Parathyroid adenoma (tissue), 2 donors: ENCODE measurements at regions not wholly inside any gene's neighbourhood (a gene's known extent, or its start where the extent isn't known, plus 50 kb on each side); places are given as distances from the start of the nearest gene placed in this dataset.

Experiments used
- H2AFZ ChIP-seq: fragments of 300-600 bp; sonication (generic); one replicate; pipeline ENCODE4 v1.7.0; 2017; ENCODE audit warnings: antibody characterized with exemption, mild to moderate bottlenecking
- H3K27ac ChIP-seq: fragments of 300-600 bp; sonication (generic); one replicate; pipeline ENCODE4 v1.7.0; 2017
- H3K27me3 ChIP-seq: fragments of 300-600 bp; sonication (generic); one replicate; pipeline ENCODE4 v1.7.0; 2017; ENCODE audit warnings: low read length; ENCODE audit not compliant: control insufficient read depth, insufficient read depth
- H3K36me3 ChIP-seq: fragments of 300-600 bp; sonication (generic); one replicate; pipeline ENCODE4 v1.7.0; 2017; ENCODE audit warnings: low read length; ENCODE audit not compliant: control insufficient read depth, insufficient read depth
- H3K4me1 ChIP-seq: fragments of 300-600 bp; sonication (generic); one replicate; pipeline ENCODE4 v1.7.0; 2017; ENCODE audit warnings: control low read depth
- H3K4me2 ChIP-seq: fragments of 300-600 bp; sonication (generic); one replicate; pipeline ENCODE4 v1.7.0; 2017; ENCODE audit warnings: low read length
- H3K4me3 ChIP-seq: fragments of 300-600 bp; sonication (generic); one replicate; pipeline ENCODE4 v1.7.0; 2017; ENCODE audit warnings: low read depth, low read length
- H3K79me2 ChIP-seq: fragments of 300-600 bp; sonication (generic); one replicate; pipeline ENCODE4 v1.7.0; 2017; ENCODE audit warnings: control low read depth
- H3K9ac ChIP-seq: fragments of 300-600 bp; sonication (generic); one replicate; pipeline ENCODE4 v1.7.0; 2017; ENCODE audit warnings: mild to moderate bottlenecking
- H3K9me3 ChIP-seq: fragments of 300-600 bp; sonication (generic); one replicate; pipeline ENCODE4 v1.7.0; 2017; ENCODE audit warnings: low read length; ENCODE audit not compliant: control insufficient read depth
- TF ChIP-seq, protein P1 (sequence below): fragments of 300-600 bp; sonication (generic); IDR thresholded peaks from one replicate; pipeline ENCODE4 v1.7.0; 2017; ENCODE audit warnings: antibody characterized with exemption, mild to moderate bottlenecking
- donor health status: primary hyperparathyroidism.

- no peaks in the 10 kb centered on the region for H3K4me1 ChIP-seq
- H3K27me3 ChIP-seq = no peaks in the 10 kb centered on the region
- TF ChIP-seq, protein P1, sequence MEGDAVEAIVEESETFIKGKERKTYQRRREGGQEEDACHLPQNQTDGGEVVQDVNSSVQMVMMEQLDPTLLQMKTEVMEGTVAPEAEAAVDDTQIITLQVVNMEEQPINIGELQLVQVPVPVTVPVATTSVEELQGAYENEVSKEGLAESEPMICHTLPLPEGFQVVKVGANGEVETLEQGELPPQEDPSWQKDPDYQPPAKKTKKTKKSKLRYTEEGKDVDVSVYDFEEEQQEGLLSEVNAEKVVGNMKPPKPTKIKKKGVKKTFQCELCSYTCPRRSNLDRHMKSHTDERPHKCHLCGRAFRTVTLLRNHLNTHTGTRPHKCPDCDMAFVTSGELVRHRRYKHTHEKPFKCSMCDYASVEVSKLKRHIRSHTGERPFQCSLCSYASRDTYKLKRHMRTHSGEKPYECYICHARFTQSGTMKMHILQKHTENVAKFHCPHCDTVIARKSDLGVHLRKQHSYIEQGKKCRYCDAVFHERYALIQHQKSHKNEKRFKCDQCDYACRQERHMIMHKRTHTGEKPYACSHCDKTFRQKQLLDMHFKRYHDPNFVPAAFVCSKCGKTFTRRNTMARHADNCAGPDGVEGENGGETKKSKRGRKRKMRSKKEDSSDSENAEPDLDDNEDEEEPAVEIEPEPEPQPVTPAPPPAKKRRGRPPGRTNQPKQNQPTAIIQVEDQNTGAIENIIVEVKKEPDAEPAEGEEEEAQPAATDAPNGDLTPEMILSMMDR = no peak
- H3K79me2 ChIP-seq = no peaks in the 10 kb centered on the region
- no peak overlapping the region for H2AFZ ChIP-seq
- no peak overlapping the region for H3K4me2 ChIP-seq
- H3K27ac ChIP-seq = no peak overlapping the region
- no peaks in the 10 kb centered on the region for H3K36me3 ChIP-seq
- no peaks in the 10 kb centered on the region for H3K9me3 ChIP-seq
- H3K4me3 ChIP-seq = no peak overlapping the region
- no peak overlapping the region for H3K9ac ChIP-seq
Observed at GRCh38 chr2:228627510-228627909, 446.0 kb upstream of the SPHKAP start.

DNA sequence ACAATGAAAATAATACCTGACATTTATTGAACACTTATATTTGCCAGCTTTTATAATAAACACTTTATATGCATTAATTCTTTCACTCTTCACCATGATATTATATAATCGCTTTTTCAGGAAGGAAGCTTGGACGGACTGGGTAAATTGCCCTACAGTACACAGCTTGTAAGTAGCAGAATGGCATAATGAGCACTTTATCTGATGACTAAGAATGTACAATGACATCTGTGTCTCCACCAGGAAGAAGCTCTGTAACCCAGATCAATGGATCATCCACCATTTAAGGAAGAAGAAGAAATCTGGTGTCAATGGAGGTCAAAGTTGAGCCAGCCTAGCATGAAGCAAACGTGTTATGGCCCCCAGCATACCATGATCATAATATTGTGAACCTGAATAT lies 444.0 kb upstream of the SPHKAP start:
- no peaks in the 10 kb centered on the region for H3K36me3 ChIP-seq
- H2AFZ ChIP-seq = no peak overlapping the region
- H3K79me2 ChIP-seq = no peaks in the 10 kb centered on the region
- H3K27ac ChIP-seq = no peak overlapping the region
- no peak overlapping the region for H3K4me2 ChIP-seq
- H3K27me3 ChIP-seq = no peaks in the 10 kb centered on the region
- no peak overlapping the region for H3K4me3 ChIP-seq
- H3K9ac ChIP-seq = no peak overlapping the region
- H3K4me1 ChIP-seq = no peaks in the 10 kb centered on the region
- H3K9me3 ChIP-seq = no peaks in the 10 kb centered on the region
- TF ChIP-seq, protein P1 = no peak

DNA sequence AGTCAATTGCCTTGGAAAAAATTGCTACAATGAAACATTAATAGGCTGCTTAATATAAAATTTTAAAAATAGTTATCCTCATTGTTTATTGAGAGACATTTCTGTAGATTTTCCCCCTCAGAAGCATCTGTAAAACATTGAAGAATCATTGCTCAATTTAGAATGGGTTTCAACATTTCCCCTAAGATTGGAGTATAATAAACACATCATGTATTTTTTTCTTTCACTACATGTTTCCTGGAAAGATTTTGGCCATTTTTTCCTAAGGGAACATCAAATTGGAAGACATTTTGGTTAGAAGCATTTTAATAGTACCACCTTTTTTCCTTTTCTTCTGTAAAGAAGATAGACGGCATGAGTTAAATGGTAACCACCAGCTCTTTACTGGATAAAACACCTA lies 443.2 kb upstream of the SPHKAP start:
- TF ChIP-seq, protein P1 = no peak
- Histone ChIP-seq H3K27ac (no peak overlapping the region), H3K36me3 (no peaks in the 10 kb centered on the region), H3K4me2 (no peak overlapping the region), H2AFZ (no peak overlapping the region), H3K4me1 (no peaks in the 10 kb centered on the region), H3K9me3 (no peaks in the 10 kb centered on the region), H3K27me3 (no peaks in the 10 kb centered on the region), H3K4me3 (no peak overlapping the region), H3K9ac (no peak overlapping the region), H3K79me2 (no peaks in the 10 kb centered on the region)

DNA sequence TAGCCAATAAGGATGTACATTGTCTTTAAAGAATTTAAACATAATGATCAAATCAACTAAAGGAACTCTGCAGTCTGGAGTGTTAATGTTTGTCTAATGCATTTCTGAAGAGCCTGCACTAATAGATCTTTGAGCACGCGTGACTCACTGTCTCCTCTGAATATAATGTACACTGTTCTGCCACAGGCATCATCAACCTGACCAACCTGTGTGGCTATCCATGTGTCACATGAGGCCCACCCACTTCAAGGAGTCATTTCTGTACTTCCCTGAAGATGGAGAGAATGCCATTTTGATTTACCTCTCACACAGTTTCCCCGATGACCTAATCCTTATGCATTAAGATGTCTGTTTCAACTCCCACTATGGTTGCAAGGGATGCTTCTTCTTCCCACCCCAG lies 434.0 kb upstream of the SPHKAP start:
- H3K79me2 ChIP-seq = no peaks in the 10 kb centered on the region
- no peak overlapping the region for H2AFZ ChIP-seq
- TF ChIP-seq, protein P1 = no peak

DNA sequence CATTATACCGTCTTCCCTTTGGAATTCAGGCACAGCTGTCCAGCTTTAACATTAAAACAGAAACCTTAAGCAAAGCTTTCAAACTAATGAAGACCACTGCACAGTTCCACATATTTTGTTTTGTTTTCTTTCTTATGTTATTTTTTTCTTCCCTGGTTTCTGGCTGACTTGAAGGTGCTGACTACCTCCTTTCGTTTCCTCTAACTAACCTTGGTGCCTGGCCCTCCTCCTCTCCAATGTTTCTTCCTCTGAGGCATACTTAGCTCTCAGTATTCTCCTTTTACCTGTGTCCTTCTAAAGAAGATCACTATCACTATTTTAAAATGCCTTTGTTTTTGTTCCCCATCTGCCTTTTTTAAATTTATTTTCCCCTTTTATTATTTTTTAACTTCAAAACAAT lies 433.3 kb upstream of the SPHKAP start:
- H3K4me2 ChIP-seq = no peak overlapping the region
- no peak overlapping the region for H2AFZ ChIP-seq
- H3K9ac ChIP-seq = no peak overlapping the region
- no peaks in the 10 kb centered on the region for H3K9me3 ChIP-seq
- H3K27ac ChIP-seq = no peak overlapping the region
- H3K4me3 ChIP-seq = no peak overlapping the region
- no peaks in the 10 kb centered on the region for H3K79me2 ChIP-seq
- TF ChIP-seq, protein P1 = no peak
- no peaks in the 10 kb centered on the region for H3K4me1 ChIP-seq
- H3K27me3 ChIP-seq = no peaks in the 10 kb centered on the region
- H3K36me3 ChIP-seq = no peaks in the 10 kb centered on the region

More for the DNA sequence above, 434.0 kb upstream of the SPHKAP start:
- Histone ChIP-seq H3K27ac (no peak overlapping the region), H3K9ac (no peak overlapping the region), H3K4me1 (no peaks in the 10 kb centered on the region), H3K4me2 (no peak overlapping the region), H3K9me3 (no peaks in the 10 kb centered on the region), H3K27me3 (no peaks in the 10 kb centered on the region), H3K36me3 (no peaks in the 10 kb centered on the region), H3K4me3 (no peak overlapping the region)
